HG02642 (cell line): ENCODE measurements at regions not wholly inside any gene's neighbourhood (a gene's known extent, or its start where the extent isn't known, plus 50 kb on each side); places are given as distances from the start of the nearest gene placed in this dataset.
"Not testable (repeated sequence)": the region's sequence is repeated elsewhere in the genome, so short reads cannot be mapped to it uniquely, and the experiment has no call there.

Experiments used
- ATAC-seq: cut with Tn5 transposase; IDR thresholded peaks from one replicate; pipeline ENCODE4 v1.9.1; 2021; ENCODE audit warnings: mild to moderate bottlenecking; ENCODE audit not compliant: unreplicated experiment, poor library complexity

GRCh38 chr3:194938845-194939531 is 253.3 kb downstream of the FAM43A start:
- ATAC-seq = no peak

- no peak for ATAC-seq
Measured at GRCh38 chr3:194939532-194939909, 253.8 kb downstream of the FAM43A start.

- ATAC-seq = no peak
Measured at GRCh38 chr3:194939949-194940770, 254.5 kb downstream of the FAM43A start.

GRCh38 chr3:194941360-194941955 is 255.8 kb downstream of the FAM43A start:
- ATAC-seq = no peak

GRCh38 chr3:194941956-194942511 is 256.4 kb downstream of the FAM43A start:
- ATAC-seq = no peak

- ATAC-seq = no peak
Measured at GRCh38 chr3:194944526-194944925, 258.8 kb downstream of the FAM43A start.

- no peak for ATAC-seq
Measured at GRCh38 chr3:194945508-194945907, 259.8 kb downstream of the FAM43A start.

- no peak for ATAC-seq
Measured at GRCh38 chr3:194946091-194946490, 260.4 kb downstream of the FAM43A start.

- ATAC-seq = no peak
Measured at GRCh38 chr3:194949592-194949991, 263.9 kb downstream of the FAM43A start.

- no peak for ATAC-seq
Measured at GRCh38 chr3:194950906-194951628, 265.4 kb downstream of the FAM43A start.

- ATAC-seq = not testable (repeated sequence)
Measured at GRCh38 chr3:194951629-194951920, 265.9 kb downstream of the FAM43A start.

- ATAC-seq = no peak
Measured at GRCh38 chr3:194951931-194952582, 266.4 kb downstream of the FAM43A start.

- no peak for ATAC-seq
Measured at GRCh38 chr3:194952841-194953241, 267.2 kb downstream of the FAM43A start.

- ATAC-seq = no peak
Measured at GRCh38 chr3:194953291-194953690, 267.6 kb downstream of the FAM43A start.

GRCh38 chr3:194955546-194955945 is 269.9 kb downstream of the FAM43A start:
- no peak for ATAC-seq

- ATAC-seq = no peak
Measured at GRCh38 chr3:194955979-194956696, 270.5 kb downstream of the FAM43A start.

- ATAC-seq = no peak
Measured at GRCh38 chr3:194956697-194957396, 271.2 kb downstream of the FAM43A start.

- no peak for ATAC-seq
Measured at GRCh38 chr3:194957743-194958240, 272.1 kb downstream of the FAM43A start.

- no peak for ATAC-seq
Measured at GRCh38 chr3:194959217-194959616, 273.5 kb downstream of the FAM43A start.
